Sigmoid colon (tissue), 6 donors: ENCODE measurements at regions not wholly inside any gene's neighbourhood (a gene's known extent, or its start where the extent isn't known, plus 50 kb on each side); places are given as distances from the start of the nearest gene placed in this dataset.
A peak's percentile ranks its signal among the peaks of the same experiment; 100 is the strongest.

Experiments used
- DNase-seq: peaks from one replicate; pipeline ENCODE4 v3.0.0-alpha.2; 2019
- H3K27ac ChIP-seq, 4 donors: fragments of 200-600 bp; sonication (generic); one replicate each; pipeline ENCODE4 v1.5.1; 2016 to 2019; ENCODE audit warnings: mild to moderate bottlenecking in 1 of 4
- H3K27me3 ChIP-seq, 3 donors: fragments of 200-600 bp; sonication (generic); one replicate each; pipeline ENCODE4 v1.5.1; 2019; ENCODE audit warnings: mild to moderate bottlenecking in 1 of 3
- H3K36me3 ChIP-seq, 4 donors: fragments of 200-600 bp; sonication (generic); one replicate each; pipeline ENCODE4 v1.5.1; 2016 to 2019
- H3K4me1 ChIP-seq, 4 donors: fragments of 200-600 bp; sonication (generic); one replicate each; pipeline ENCODE4 v1.5.1; 2017 to 2019
- H3K4me3 ChIP-seq, 4 donors: fragments of 200-600 bp; sonication (generic); one replicate each; pipeline ENCODE4 v1.5.1; 2017 to 2019; ENCODE audit warnings: mild to moderate bottlenecking in 2 of 4, moderate library complexity in 1 of 4
- H3K9me3 ChIP-seq, 4 donors: fragments of 200-600 bp in 3 of 4; sonication (generic) in 3 of 4; one replicate each; pipeline versions ENCODE4 v1.5.1 to v1.6.1; 2013 to 2019
- EP300 ChIP-seq, 4 donors: sonication (generic); formaldehyde crosslinking; IDR thresholded peaks; one replicate each; pipeline ENCODE4 v1.6.1; 2017; ENCODE audit warnings: antibody characterized with exemption in 4 of 4
- POLR2A ChIP-seq, 2 donors: fragments of 450-650 bp; IDR thresholded peaks; one replicate each; pipeline ENCODE4 v1.6.1; 2016; ENCODE audit warnings: antibody characterized with exemption in 2 of 2, mild to moderate bottlenecking in 2 of 2, moderate library complexity in 2 of 2
- POLR2AphosphoS5 ChIP-seq, 4 donors: sonication (generic); formaldehyde crosslinking; IDR thresholded peaks; one replicate each; pipeline ENCODE4 v1.6.1; 2017; ENCODE audit warnings: antibody characterized with exemption in 4 of 4
- WGBS, 2 donors: extraction: QIAGEN DNeasy Blood & Tissue Kit; methylation state at CpG; one replicate each; pipeline ENCODE4 v1.1.7; 2013; 5-methylcytosine and 5-hydroxymethylcytosine counted together
- intact Hi-C: fragments of 100-400 bp; cut with DNase I; formaldehyde crosslinking; loops from one replicate; pipeline ENCODE4 v1.15.1; 2023
- TF ChIP-seq, protein P1 (sequence below), 4 experiments: fragments of 450-650 bp in 3 of 4; fragments of 200-600 bp in 1 of 4; IDR thresholded peaks; one replicate each; pipeline ENCODE4 v1.5.1; 2016 to 2019; ENCODE audit warnings: antibody characterized with exemption in 4 of 4, mild to moderate bottlenecking in 3 of 4, moderate library complexity in 2 of 4
- donor health status: healthy with polysubstance abuse.
- donor health status: healthy.

DNA sequence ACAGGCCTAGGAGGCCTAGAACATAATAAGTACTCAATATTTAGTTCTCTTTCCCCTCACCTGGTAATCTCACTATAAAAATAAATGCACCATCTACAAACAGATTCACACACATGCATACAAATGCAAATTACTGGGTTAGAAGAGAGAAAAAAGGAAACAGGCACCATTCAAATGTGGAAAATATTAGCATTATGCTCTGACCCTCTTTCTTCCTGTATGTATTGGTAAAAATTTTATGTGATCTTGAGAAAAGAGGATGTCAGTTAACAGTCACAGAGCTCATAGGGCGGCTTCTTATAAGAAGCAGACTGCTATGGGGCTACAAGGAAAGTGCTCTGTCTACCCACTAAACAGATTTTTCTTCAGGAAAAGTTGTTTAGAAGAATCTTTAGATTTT lies 565.4 kb downstream of the LMO4 start:
- intact Hi-C loops, result no loop called here
- DNase-seq, result no peak
- Histone ChIP-seq H3K27ac (no peak overlapping the region), H3K36me3 (no peaks in the 10 kb centered on the region), H3K4me3 (no peak overlapping the region), H3K27me3 (no peaks in the 10 kb centered on the region), H3K9me3 (no peaks in the 10 kb centered on the region), H3K4me1 (peaks cover 0 to 19% (median 15%) of the 10 kb centered on the region in 4 donors)
- WGBS, 2 donors, result 83 to 95% methylated on average over 1 of the region's 1 CpG
- no peak for TF ChIP-seq EP300 (IDR thresholded peaks at IDR 0.05)
- TF ChIP-seq POLR2AphosphoS5 (IDR thresholded peaks at IDR 0.05), result no peak
- no peak for TF ChIP-seq POLR2A (IDR thresholded peaks at IDR 0.05)

DNA sequence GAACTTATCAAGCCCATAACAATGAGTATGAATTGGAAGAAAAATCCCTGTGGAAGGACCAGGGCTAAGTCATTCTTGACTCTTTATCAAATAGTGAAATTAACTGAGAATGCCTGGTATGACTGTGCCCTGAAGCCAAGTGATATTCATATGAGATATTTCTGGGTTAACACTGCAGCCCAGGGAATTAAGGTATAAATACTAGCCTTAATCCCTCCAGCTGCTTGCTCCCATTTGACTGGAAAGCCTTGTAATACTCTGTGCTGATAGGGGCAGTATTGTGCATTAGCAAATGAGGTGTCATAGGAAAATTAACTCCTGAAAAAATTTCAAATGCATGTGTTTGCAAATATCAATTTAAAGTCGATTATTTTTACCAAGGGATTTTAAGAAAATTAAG lies 568.8 kb downstream of the LMO4 start:
- no peaks in the 10 kb centered on the region for H3K36me3 ChIP-seq
- intact Hi-C loops, result no loop called here
- H3K9me3 ChIP-seq, result no peaks in the 10 kb centered on the region
- H3K4me1 ChIP-seq, result peaks cover 0 to 33% (median 28%) of the 10 kb centered on the region in 4 donors
- DNase-seq, result no peak
- 58 to 65% methylated on average over 1 of the region's 1 CpG for WGBS, 2 donors
- no peak overlapping the region for H3K27ac ChIP-seq
- H3K4me3 ChIP-seq, result no peak overlapping the region
- TF ChIP-seq POLR2AphosphoS5 (IDR thresholded peaks at IDR 0.05), result no peak
- TF ChIP-seq POLR2A (IDR thresholded peaks at IDR 0.05), result no peak
- TF ChIP-seq, protein P1, sequence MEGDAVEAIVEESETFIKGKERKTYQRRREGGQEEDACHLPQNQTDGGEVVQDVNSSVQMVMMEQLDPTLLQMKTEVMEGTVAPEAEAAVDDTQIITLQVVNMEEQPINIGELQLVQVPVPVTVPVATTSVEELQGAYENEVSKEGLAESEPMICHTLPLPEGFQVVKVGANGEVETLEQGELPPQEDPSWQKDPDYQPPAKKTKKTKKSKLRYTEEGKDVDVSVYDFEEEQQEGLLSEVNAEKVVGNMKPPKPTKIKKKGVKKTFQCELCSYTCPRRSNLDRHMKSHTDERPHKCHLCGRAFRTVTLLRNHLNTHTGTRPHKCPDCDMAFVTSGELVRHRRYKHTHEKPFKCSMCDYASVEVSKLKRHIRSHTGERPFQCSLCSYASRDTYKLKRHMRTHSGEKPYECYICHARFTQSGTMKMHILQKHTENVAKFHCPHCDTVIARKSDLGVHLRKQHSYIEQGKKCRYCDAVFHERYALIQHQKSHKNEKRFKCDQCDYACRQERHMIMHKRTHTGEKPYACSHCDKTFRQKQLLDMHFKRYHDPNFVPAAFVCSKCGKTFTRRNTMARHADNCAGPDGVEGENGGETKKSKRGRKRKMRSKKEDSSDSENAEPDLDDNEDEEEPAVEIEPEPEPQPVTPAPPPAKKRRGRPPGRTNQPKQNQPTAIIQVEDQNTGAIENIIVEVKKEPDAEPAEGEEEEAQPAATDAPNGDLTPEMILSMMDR (IDR thresholded peaks at IDR 0.05), result no peak
- no peak for TF ChIP-seq EP300 (IDR thresholded peaks at IDR 0.05)
- no peaks in the 10 kb centered on the region for H3K27me3 ChIP-seq

DNA sequence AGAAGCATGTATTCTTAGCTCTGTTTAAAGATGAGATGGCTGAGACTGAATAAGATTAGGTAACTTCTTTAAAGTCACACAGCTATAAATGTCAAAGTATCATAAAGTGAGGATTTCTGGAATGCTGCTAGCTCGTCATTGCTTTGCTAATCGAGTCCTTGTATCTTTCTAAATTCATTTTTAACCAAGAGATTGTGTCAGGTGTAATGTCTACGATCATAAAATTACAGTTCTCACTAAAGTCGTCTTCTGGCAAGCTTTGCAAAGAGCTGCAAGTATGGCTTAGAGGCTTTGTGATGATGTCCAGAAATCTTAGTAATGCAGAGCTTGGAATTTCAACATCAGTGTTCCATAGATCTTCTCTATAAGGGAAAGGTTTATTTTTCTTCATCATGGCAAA lies 569.8 kb downstream of the LMO4 start:
- TF ChIP-seq POLR2AphosphoS5 (IDR thresholded peaks at IDR 0.05), result peak; percentile 27 to 44 (median 32)
- no peak for TF ChIP-seq EP300 (IDR thresholded peaks at IDR 0.05)
- intact Hi-C loops, result no loop called here
- no peak overlapping the region for H3K4me3 ChIP-seq
- no peaks in the 10 kb centered on the region for H3K9me3 ChIP-seq
- DNase-seq, result no peak
- no peaks in the 10 kb centered on the region for H3K27me3 ChIP-seq
- H3K27ac ChIP-seq, result peak overlapping the region in 3 of 4 donors; percentile 26 to 51 (median 51)
- H3K4me1 ChIP-seq, result peaks cover 0 to 43% (median 37%) of the 10 kb centered on the region in 4 donors
- WGBS, 2 donors, result 15 to 61% methylated on average over 4 of the region's 4 CpGs
- no peaks in the 10 kb centered on the region for H3K36me3 ChIP-seq

DNA sequence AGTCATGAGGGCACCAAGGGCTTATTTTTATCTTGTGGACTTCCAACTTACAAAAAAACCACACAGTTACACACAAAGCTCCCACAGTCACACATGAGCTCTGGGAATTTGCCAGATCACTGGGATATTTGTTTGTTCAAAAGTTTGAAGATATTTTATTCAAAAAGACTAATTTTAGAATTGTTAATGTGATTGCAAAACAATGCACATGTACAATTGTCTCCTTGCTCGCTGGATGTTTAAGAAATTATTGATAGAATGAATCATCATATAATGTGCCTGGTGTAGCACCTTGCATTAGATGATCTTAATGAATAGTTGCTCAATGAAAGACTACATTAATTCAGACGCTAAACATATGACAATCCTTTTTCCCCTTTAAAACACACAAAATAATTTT lies 570.3 kb downstream of the LMO4 start:
- Histone ChIP-seq H3K36me3 (no peaks in the 10 kb centered on the region), H3K4me1 (peaks cover 0 to 49% (median 43%) of the 10 kb centered on the region in 4 donors), H3K9me3 (no peaks in the 10 kb centered on the region), H3K27me3 (no peaks in the 10 kb centered on the region), H3K4me3 (no peak overlapping the region), H3K27ac (peak overlapping the region in 2 of 4 donors; percentile 51)
- TF ChIP-seq POLR2AphosphoS5 (IDR thresholded peaks at IDR 0.05), result no peak
- no peak for TF ChIP-seq EP300 (IDR thresholded peaks at IDR 0.05)
- TF ChIP-seq POLR2A (IDR thresholded peaks at IDR 0.05), result no peak
- TF ChIP-seq, protein P1 (IDR thresholded peaks at IDR 0.05), result no peak
- intact Hi-C loops, result no loop called here
- WGBS, 2 donors, result 6 to 60% methylated on average over 2 of the region's 2 CpGs
- no peak for DNase-seq

DNA sequence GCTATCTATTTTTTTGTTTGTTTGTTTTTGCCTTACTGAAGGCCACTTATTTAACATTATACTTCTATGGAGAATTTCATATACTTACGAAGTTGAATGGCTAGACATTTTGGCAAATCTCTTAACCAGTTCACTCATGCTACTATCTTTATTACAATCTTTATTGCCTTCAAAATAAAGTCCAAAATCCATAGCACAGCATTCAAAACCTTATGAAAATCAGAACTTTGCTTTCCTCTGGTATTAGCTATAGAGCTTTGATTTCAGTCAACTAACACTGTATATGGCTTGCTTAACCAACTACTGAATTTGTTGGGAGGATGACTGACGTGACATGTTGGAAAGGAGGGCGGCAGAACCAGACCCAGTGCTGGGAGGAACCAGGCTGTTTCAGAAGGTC lies 571.1 kb downstream of the LMO4 start:
- H3K36me3 ChIP-seq, result no peaks in the 10 kb centered on the region

More for the DNA sequence above, 571.1 kb downstream of the LMO4 start:
- WGBS, 2 donors, result 15 to 76% methylated on average over 3 of the region's 3 CpGs
- no peak for DNase-seq
- no peak overlapping the region for H3K4me3 ChIP-seq
- no peaks in the 10 kb centered on the region for H3K27me3 ChIP-seq
- no peaks in the 10 kb centered on the region for H3K9me3 ChIP-seq
- TF ChIP-seq EP300 (IDR thresholded peaks at IDR 0.05) (no peak), POLR2AphosphoS5 (IDR thresholded peaks at IDR 0.05) (no peak), POLR2A (IDR thresholded peaks at IDR 0.05) (no peak)
- TF ChIP-seq, protein P1 (IDR thresholded peaks at IDR 0.05), result no peak
- H3K4me1 ChIP-seq, result peaks cover 0 to 54% (median 50%) of the 10 kb centered on the region in 4 donors
- H3K27ac ChIP-seq, result no peak overlapping the region
- intact Hi-C loops, result loop anchor here (5.0 kb wide), 1 partner anchor 567 kb away; no protein-coding TSS in a partner anchor
